CD1c-positive myeloid dendritic cell (primary cell): ENCODE measurements at regions not wholly inside any gene's neighbourhood (a gene's known extent, or its start where the extent isn't known, plus 50 kb on each side); places are given as distances from the start of the nearest gene placed in this dataset.
A peak's percentile ranks its signal among the peaks of the same experiment; 100 is the strongest.
"Not testable (repeated sequence)": the region's sequence is repeated elsewhere in the genome, so short reads cannot be mapped to it uniquely, and the experiment has no call there.

Source experiments
- DNase-seq: peaks from one replicate; pipeline ENCODE4 v3.0.0-alpha.2; 2016; ENCODE audit errors: extremely low spot score

GRCh38 chr15:66884115-66884622, 181.2 kb upstream of the SMAD3 start:
- no peak for DNase-seq

- DNase-seq: no peak
These were observed 180.7 kb upstream of the SMAD3 start for GRCh38 chr15:66884661-66885237.

GRCh38 chr15:66885281-66885915, 180.0 kb upstream of the SMAD3 start:
- no peak for DNase-seq

DNA sequence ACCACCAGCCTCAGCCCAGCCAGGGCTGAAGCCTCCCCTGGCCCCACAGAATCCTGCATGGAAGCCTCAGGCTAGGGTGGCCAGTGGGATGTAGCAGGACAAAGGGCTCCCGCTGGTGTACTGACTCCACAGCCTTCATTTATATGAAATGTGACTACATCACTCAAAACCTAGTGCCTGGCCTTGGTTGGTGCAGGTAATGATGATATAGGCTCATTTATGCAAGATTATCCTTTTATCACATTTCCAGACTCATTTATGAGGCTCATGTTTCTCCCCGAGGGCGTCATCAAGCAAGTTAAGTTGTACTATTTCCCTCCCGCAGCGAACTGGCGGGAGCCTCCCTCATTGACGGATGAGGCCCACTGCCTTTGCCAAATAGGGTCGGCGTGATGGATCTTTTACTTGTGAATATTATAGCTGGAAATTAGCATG, 179.1 kb upstream of the SMAD3 start:
- no peak for DNase-seq

- DNase-seq: no peak
These were observed 178.6 kb upstream of the SMAD3 start for GRCh38 chr15:66886686-66887273.

- DNase-seq: not testable (repeated sequence)
These were observed 176.1 kb upstream of the SMAD3 start for GRCh38 chr15:66889298-66889697.

DNA sequence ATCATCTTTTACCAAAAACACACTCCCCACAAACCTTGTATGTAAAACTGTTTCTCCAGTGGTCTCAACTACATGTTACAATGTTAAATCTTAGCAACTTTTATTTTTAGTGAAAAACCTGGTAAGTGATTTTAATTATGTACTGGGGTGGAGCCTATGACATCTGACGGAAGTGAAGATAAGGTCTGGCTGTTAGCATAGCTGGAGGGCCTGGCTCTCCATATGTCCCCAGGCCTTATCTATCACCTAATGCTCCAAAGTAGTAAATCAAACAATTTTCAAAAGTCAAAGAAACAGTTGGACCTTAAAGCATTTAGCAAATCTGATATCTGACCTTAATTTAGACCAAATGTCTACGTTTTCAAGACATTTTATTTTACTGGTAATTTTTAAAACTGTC, 173.6 kb upstream of the SMAD3 start:
- DNase-seq: no peak

DNA sequence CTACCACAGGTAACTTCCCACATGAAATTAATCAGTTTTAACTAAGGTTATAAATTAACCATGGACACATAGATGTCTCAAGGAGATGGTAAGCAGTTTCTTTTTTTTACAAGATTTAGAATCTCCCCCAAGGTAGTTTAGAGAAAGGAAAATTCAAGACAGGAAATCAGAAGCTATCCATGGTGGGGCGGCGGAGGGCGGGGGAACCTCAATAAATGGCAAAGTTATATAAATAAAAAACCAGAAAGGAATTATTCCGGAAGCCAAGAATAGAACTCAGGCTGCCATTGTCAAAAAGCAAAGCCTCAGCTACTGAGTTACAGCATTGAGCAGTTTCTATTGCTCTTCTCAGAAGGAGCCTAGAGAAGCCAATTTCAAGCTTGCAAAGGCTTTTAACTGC, 172.1 kb upstream of the SMAD3 start:
- DNase-seq: no peak

DNA sequence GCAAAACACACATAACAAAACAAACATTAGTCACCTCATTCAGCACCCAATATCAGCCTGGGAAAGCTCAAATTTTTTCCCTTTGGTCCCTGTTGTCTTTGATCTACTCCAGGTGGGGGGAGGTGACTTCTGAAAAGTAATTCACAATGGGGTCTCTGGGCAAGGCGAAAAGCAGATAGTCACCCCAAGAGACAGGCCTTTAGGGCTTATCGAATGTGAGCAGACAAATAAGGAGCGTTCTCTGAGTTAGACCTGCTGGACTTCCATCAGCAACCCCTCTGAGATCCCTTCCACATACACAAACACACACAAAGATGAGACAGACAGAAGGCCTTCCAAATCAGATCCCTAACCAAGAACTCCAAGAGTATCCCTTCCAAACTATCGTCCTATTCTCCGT, 171.0 kb upstream of the SMAD3 start:
- DNase-seq: no peak

- DNase-seq: no peak
These were observed 170.2 kb upstream of the SMAD3 start for GRCh38 chr15:66894986-66895780.

DNA sequence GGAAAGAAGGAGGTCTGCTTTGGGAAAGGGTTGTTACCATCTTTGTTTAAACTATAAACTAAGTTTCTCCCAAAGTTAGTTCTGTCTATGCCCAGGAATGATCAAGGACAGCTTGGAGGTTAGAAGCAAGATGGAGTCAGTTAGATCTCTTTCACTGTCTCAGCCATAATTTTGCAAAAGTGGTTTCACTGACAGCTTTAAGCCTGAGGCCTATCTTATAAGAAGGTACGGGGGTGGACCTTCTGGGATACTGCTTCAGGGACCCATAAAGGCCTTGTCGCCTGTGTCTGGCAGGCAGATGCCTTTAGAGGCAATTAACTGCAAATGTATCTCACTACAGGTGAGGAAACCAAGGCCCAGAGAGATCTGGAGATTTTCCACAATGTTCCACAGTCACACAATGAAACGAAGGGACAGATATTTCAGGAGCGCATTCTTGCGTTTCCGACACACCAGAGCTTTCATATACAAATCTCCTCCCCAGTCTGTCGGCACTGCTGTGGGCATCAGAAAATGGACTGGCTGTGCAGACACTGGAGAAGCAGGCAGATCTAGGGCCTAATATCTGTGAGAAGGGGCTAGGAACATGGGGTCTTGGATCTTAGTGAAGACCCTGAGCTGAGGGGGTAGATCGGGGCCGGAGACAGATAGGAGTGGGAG, 169.5 kb upstream of the SMAD3 start:
- no peak for DNase-seq

- no peak for DNase-seq
These were observed 168.8 kb upstream of the SMAD3 start for GRCh38 chr15:66896611-66897010.

DNA sequence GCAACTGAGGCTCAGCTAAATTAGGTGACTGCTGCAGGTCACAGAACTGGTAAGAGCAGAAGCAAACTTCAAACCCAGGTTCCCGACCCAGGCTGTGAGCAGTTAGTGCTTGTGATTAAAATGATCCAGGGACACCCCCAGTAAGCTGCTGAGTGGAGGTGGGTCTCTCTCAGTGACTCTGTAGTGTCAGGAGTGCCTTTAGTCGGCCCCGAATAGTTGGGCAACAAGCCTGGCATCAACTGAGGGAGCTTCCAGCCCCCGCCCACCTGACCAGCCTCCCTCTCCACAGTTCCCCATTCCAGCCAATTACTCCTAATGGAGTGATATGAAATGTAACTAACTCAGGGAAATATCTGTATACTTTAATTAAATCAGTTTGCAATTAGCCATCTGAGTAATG, 168.0 kb upstream of the SMAD3 start:
- peak; percentile 34 for DNase-seq

- no peak for DNase-seq
These were observed 167.4 kb upstream of the SMAD3 start for GRCh38 chr15:66897971-66898370.

GRCh38 chr15:66898656-66899386, 166.6 kb upstream of the SMAD3 start:
- no peak for DNase-seq

GRCh38 chr15:66899555-66900350, 165.6 kb upstream of the SMAD3 start:
- DNase-seq: no peak

- no peak for DNase-seq
These were observed 164.7 kb upstream of the SMAD3 start for GRCh38 chr15:66900586-66901310.

DNA sequence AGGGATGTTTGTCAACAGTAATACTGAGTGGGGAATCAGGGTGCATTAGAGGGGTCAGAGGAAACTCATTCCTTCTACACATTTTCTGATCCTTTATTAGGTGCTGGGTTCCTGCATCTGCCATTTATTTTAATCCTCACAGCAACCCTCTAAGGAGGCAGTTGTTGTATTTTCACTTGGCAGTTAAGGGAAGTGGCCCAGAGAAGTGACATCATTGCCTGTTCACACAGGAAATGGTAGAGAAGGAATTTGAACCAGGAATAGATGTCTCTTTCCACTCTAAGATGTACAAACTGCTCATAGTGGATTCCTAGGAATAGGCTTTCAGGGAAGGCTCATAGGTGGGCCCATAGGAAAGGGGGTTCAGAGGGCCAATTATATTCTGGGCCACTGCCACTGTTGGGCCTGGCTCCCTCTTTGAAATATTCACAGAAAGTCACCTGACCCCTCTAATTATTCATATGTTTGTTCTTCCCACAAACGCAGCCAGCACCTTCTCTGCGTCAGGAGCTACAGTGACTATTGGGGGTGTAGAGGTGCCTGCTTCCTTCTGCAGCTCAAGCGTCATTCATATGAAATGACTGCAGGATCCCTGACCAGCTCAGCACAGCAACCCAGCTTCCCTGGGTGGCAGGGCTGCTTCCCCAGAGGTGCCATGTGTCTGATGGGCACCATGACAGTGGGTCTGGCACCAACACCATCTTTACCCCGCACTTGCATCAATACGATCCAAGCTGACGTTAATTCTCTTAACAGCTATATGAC, 163.9 kb upstream of the SMAD3 start:
- peak; percentile 60 for DNase-seq

GRCh38 chr15:66905185-66905584, 160.2 kb upstream of the SMAD3 start:
- DNase-seq: no peak
